AG04449 (cell line): ENCODE measurements at regions not wholly inside any gene's neighbourhood (a gene's known extent, or its start where the extent isn't known, plus 50 kb on each side); places are given as distances from the start of the nearest gene placed in this dataset.
A peak's percentile ranks its signal among the peaks of the same experiment; 100 is the strongest.

Experiments used
- CTCF ChIA-PET: fragments of 350-600 bp; formaldehyde crosslinking; extraction: SDS; loops from one replicate; lab custom pipeline; 2021; ENCODE audit warnings: antibody characterized with exemption; lab: Yijun Ruan, JAX
- POLR2A ChIA-PET: fragments of 400-600, 350-600 bp; formaldehyde crosslinking; extraction: SDS; loops from one replicate; lab custom pipeline; 2020; ENCODE audit warnings: antibody characterized with exemption, inconsistent platforms; lab: Yijun Ruan, JAX
- DNase-seq: peaks from one replicate; pipeline ENCODE4 v3.0.0-alpha.2; 2010; ENCODE audit warnings: low read depth, low spot score
- H3K4me3 ChIP-seq: 2 replicates; pipeline ENCODE4 v1.5.1; 2011; ENCODE audit warnings: low read depth, mild to moderate bottlenecking, control low read depth, low read length
- CTCF ChIP-seq: IDR thresholded peaks from one replicate; pipeline ENCODE4 v1.5.1; 2011; ENCODE audit warnings: mild to moderate bottlenecking, moderate library complexity, low read length, control low read depth, inconsistent platforms; ENCODE audit not compliant: insufficient read depth; ENCODE audit errors: missing control alignments

DNA sequence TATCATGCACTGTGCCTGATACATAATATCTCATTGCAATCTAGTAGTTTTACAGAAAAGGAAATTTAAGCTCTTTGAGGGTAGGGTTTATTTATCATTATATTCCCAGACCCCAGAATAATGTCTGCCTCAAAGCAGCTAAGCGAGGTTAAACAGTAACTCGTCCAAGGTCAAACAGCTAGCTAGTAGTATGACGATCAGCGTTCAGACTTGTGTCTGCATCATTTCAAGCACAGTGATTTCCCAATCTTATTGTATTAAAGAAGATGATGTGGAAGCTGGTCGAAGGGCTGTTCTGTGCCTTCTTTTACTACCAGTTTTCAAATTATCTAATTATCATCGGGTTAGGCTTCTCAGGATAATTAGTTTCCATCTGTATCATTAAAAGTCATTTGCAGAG lies 55.1 kb upstream of the NFIB start:
- TF ChIP-seq CTCF: no peak
- ChIA-PET POLR2A (no interaction called here), CTCF (interaction anchor here (0.6 to 2.2 kb wide), 2 partner anchors 15 to 60 kb away, joined by 3 to 12 read pairs; no protein-coding TSS in a partner anchor)
- no peak for DNase-seq
- no peak overlapping the region for H3K4me3 ChIP-seq

- no peak overlapping the region for H3K4me3 ChIP-seq
- ChIA-PET CTCF (interaction anchor here (1.4 kb wide), 1 partner anchor 12 kb away, joined by 5 read pairs; no protein-coding TSS in a partner anchor), POLR2A (no interaction called here)
- no peak for TF ChIP-seq CTCF
- DNase-seq: peak; percentile 60
Observed at GRCh38 chr9:14366076-14366475, 52.1 kb upstream of the NFIB start.

DNA sequence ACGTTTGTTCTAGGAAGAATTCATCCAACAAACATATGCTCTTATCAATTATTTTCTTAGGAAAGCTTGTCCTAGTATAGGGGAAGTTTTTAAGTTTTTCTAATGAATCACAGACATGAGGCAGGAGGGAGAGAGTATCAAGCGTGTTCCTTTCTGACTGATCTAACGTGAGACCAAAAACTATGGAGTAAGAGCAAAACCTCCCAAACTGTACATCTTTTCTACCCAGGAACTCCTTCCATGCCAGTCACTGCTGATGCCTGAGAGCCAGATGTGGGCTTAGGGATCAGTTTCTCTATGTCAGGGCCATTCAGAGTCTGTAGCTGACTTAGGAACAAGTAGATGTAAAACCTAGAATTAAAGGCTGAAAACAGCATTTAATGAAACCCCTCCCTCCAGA lies 51.7 kb upstream of the NFIB start:
- POLR2A ChIA-PET: no interaction called here
- no peak for TF ChIP-seq CTCF
- no peak overlapping the region for H3K4me3 ChIP-seq
- CTCF ChIA-PET: interaction anchor here (1.4 kb wide), 1 partner anchor 12 kb away, joined by 5 read pairs; no protein-coding TSS in a partner anchor
- DNase-seq: no peak
